ENCODE measurements at regions not wholly inside any gene's neighbourhood (a gene's known extent, or its start where the extent isn't known, plus 50 kb on each side); places are given as distances from the start of the nearest gene placed in this dataset.

GRCh38 chr5:138636398-138636944 is 61.3 kb upstream of the HSPA9 start:
- TF ChIP-seq RAD21 (IDR thresholded peaks at IDR 0.05; ENCODE audit: low read length) (no peak), CTCF (conservative IDR thresholded peaks at IDR 0.05; ENCODE audit: low read depth, low read length) (no peak), POLR2A (IDR thresholded peaks at IDR 0.05; ENCODE audit: low read depth, low read length) (no peak), SMC3 (IDR thresholded peaks at IDR 0.05; ENCODE audit: low read depth, low read length) (no peak), FOS (IDR thresholded peaks at IDR 0.05; ENCODE audit: low read depth, low read length) (no peak)

Data from IMR-90 (cell line).